HepG2 (cell line): ENCODE measurements at regions not wholly inside any gene's neighbourhood (a gene's known extent, or its start where the extent isn't known, plus 50 kb on each side); places are given as distances from the start of the nearest gene placed in this dataset.

ENCODE experiments used
- BHLHE40 ChIP-seq: IDR thresholded peaks from 2 replicates; pipeline ENCODE4 v1.6.1; 2011; ENCODE audit warnings: low read length, improper control_type of control experiment
- CEBPG ChIP-seq: IDR thresholded peaks from 2 replicates; pipeline ENCODE4 v1.6.1; 2016
- FOXP1 ChIP-seq, 2 experiments: fragments of 450-650 bp in 1 of 2; IDR thresholded peaks; 2 replicates each; pipeline ENCODE4 v1.6.1; 2017 to 2018; ENCODE audit warnings: antibody characterized with exemption in 1 of 2
- HOMEZ ChIP-seq: IDR thresholded peaks from 2 replicates; pipeline ENCODE4 v1.6.1; 2016; ENCODE audit warnings: low read depth
- KAT7 ChIP-seq: IDR thresholded peaks from 2 replicates; pipeline ENCODE4 v1.6.1; 2018; ENCODE audit warnings: borderline replicate concordance, missing compliant biosample characterization
- MLX ChIP-seq: IDR thresholded peaks from 2 replicates; pipeline ENCODE4 v1.6.1; 2016
- PAWR ChIP-seq: sonication (generic); formaldehyde crosslinking; IDR thresholded peaks from 2 replicates; pipeline ENCODE4 v1.4.0; 2020; ENCODE audit warnings: missing genetic modification reagents, mild to moderate bottlenecking, borderline replicate concordance
- TBL1XR1 ChIP-seq: fragments of 150-350 bp; IDR thresholded peaks from 2 replicates; pipeline ENCODE4 v1.6.1; 2014; ENCODE audit warnings: borderline replicate concordance, low read length; ENCODE audit not compliant: partially characterized antibody
- TOPORS ChIP-seq: sonication (generic); formaldehyde crosslinking; IDR thresholded peaks from 2 replicates; pipeline ENCODE4 v1.8.0; 2023; ENCODE audit warnings: mild to moderate bottlenecking, missing genetic modification reagents
- ZBTB25 ChIP-seq: IDR thresholded peaks from 2 replicates; pipeline ENCODE4 v1.6.1; 2018; ENCODE audit warnings: missing genetic modification reagents
- ZBTB7B ChIP-seq: sonication (generic); formaldehyde crosslinking; IDR thresholded peaks from 2 replicates; pipeline ENCODE4 v1.4.0; 2020; ENCODE audit warnings: missing genetic modification reagents
- ZNF646 ChIP-seq: sonication (generic); formaldehyde crosslinking; IDR thresholded peaks from 2 replicates; pipeline ENCODE4 v1.9.0; 2021; ENCODE audit warnings: mild to moderate bottlenecking, missing genetic modification reagents
- ZNF775 ChIP-seq: sonication (generic); formaldehyde crosslinking; IDR thresholded peaks from 2 replicates; pipeline ENCODE4 v1.4.0; 2020; ENCODE audit warnings: missing genetic modification reagents, mild to moderate bottlenecking, moderate library complexity, borderline replicate concordance
- ZNF781 ChIP-seq: sonication (generic); formaldehyde crosslinking; IDR thresholded peaks from 2 replicates; pipeline ENCODE4 v1.5.1; 2020; ENCODE audit warnings: borderline replicate concordance, mild to moderate bottlenecking, missing genetic modification reagents; ENCODE audit errors: not compliant biosample characterization

GRCh38 chr16:72677662-72678447 lies 370.1 kb downstream of the ZFHX3 start (continued):
- peak; percentile 94 for TF ChIP-seq ZNF646
- peak; percentile 86 for TF ChIP-seq CEBPG (CRISPR knock-in tag)
- no peak for TF ChIP-seq TOPORS
- 0 out of 2 replicates have a peak, but pooled peaks have one; percentile 36 for TF ChIP-seq HOMEZ (CRISPR knock-in tag)
- TF ChIP-seq TBL1XR1: peak; percentile 34
- peak; percentile 80 for TF ChIP-seq FOXP1 (IDR thresholded peaks at IDR 0.05)
- TF ChIP-seq FOXP1 (CRISPR knock-in tag; IDR thresholded peaks at IDR 0.05): peak; percentile 82
- TF ChIP-seq BHLHE40: peak; percentile 79
- 0 out of 2 replicates have a peak, but pooled peaks have one; percentile 38 for TF ChIP-seq MLX (CRISPR knock-in tag)
- TF ChIP-seq ZBTB25 (CRISPR knock-in tag): 0 out of 2 replicates have a peak, but pooled peaks have one; percentile 41
- 0 out of 2 replicates have a peak, but pooled peaks have one; percentile 62 for TF ChIP-seq ZNF775 (CRISPR knock-in tag)
- no peak for TF ChIP-seq PAWR
- no peak for TF ChIP-seq ZBTB7B
- TF ChIP-seq ZNF781: no peak
- peak; percentile 64; the same call in 1 of the 2 replicates for TF ChIP-seq KAT7 (CRISPR knock-in tag)
